KMS-11 (cell line): ENCODE measurements at regions not wholly inside any gene's neighbourhood (a gene's known extent, or its start where the extent isn't known, plus 50 kb on each side); places are given as distances from the start of the nearest gene placed in this dataset.
A peak's percentile ranks its signal among the peaks of the same experiment; 100 is the strongest.

ENCODE experiments used
- H2AFZ ChIP-seq: fragments of 200-600 bp; sonication (generic); 2 replicates; pipeline ENCODE4 v1.6.1; 2016; ENCODE audit warnings: antibody characterized with exemption, mixed run types, low read depth
- H3K27ac ChIP-seq: fragments of 200-600 bp; sonication (generic); 2 replicates; pipeline ENCODE4 v1.6.1; 2016; ENCODE audit warnings: mild to moderate bottlenecking, mixed run types
- H3K27me3 ChIP-seq: fragments of 200-600 bp; sonication (generic); 2 replicates; pipeline ENCODE4 v1.6.1; 2017; ENCODE audit warnings: mild to moderate bottlenecking, low read depth, mixed run types, moderate library complexity; ENCODE audit not compliant: insufficient read depth
- H3K36me3 ChIP-seq: fragments of 200-600 bp; sonication (generic); 2 replicates; pipeline ENCODE4 v1.6.1; 2017; ENCODE audit warnings: mild to moderate bottlenecking, mixed run types; ENCODE audit not compliant: insufficient read depth
- H3K4me1 ChIP-seq: fragments of 200-600 bp; sonication (generic); 2 replicates; pipeline ENCODE4 v1.6.1; 2016; ENCODE audit warnings: mild to moderate bottlenecking, low read depth, mixed run types; ENCODE audit not compliant: poor library complexity, severe bottlenecking
- H3K4me2 ChIP-seq: fragments of 200-600 bp; sonication (generic); 2 replicates; pipeline ENCODE4 v1.7.0; 2016; ENCODE audit warnings: mild to moderate bottlenecking, mixed run types
- H3K4me3 ChIP-seq: fragments of 200-600 bp; sonication (generic); IDR thresholded peaks from 2 replicates; pipeline ENCODE4 v1.6.1; 2017; ENCODE audit warnings: low read depth, low read length, mixed read lengths; ENCODE audit not compliant: insufficient read depth
- H3K79me2 ChIP-seq: fragments of 200-600 bp; sonication (generic); 2 replicates; pipeline ENCODE4 v1.6.1; 2016; ENCODE audit warnings: low read depth, mixed run types; ENCODE audit not compliant: insufficient read depth
- H3K9ac ChIP-seq: fragments of 200-600 bp; sonication (generic); 2 replicates; pipeline ENCODE4 v1.6.1; 2016; ENCODE audit warnings: mild to moderate bottlenecking, mixed run types
- H4K20me1 ChIP-seq: fragments of 200-600 bp; sonication (generic); 2 replicates; pipeline ENCODE4 v1.6.1; 2016; ENCODE audit warnings: mild to moderate bottlenecking, mixed run types; ENCODE audit not compliant: insufficient read depth
- TF ChIP-seq, protein P1 (sequence below): fragments of 200-600 bp; sonication (generic); conservative IDR thresholded peaks from 2 replicates; pipeline ENCODE4 v1.6.1; 2017; ENCODE audit warnings: low read depth, mild to moderate bottlenecking, antibody characterized with exemption, low read length, moderate library complexity, mixed read lengths

- H3K4me1 ChIP-seq = no peaks in the 10 kb centered on the region
Observed at GRCh38 chr3:94317017-94317416, 254.2 kb downstream of the NSUN3 start.

GRCh38 chr3:94323596-94323995, 260.7 kb downstream of the NSUN3 start:
- Histone ChIP-seq H3K36me3 (no peaks in the 10 kb centered on the region), H2AFZ (no peak overlapping the region), H3K4me3 (no peak overlapping the region), H4K20me1 (no peaks in the 10 kb centered on the region), H3K27me3 (no peaks in the 10 kb centered on the region), H3K9ac (no peak overlapping the region), H3K4me2 (no peak overlapping the region), H3K4me1 (no peaks in the 10 kb centered on the region), H3K79me2 (no peaks in the 10 kb centered on the region), H3K27ac (no peak overlapping the region)
- TF ChIP-seq, protein P1, sequence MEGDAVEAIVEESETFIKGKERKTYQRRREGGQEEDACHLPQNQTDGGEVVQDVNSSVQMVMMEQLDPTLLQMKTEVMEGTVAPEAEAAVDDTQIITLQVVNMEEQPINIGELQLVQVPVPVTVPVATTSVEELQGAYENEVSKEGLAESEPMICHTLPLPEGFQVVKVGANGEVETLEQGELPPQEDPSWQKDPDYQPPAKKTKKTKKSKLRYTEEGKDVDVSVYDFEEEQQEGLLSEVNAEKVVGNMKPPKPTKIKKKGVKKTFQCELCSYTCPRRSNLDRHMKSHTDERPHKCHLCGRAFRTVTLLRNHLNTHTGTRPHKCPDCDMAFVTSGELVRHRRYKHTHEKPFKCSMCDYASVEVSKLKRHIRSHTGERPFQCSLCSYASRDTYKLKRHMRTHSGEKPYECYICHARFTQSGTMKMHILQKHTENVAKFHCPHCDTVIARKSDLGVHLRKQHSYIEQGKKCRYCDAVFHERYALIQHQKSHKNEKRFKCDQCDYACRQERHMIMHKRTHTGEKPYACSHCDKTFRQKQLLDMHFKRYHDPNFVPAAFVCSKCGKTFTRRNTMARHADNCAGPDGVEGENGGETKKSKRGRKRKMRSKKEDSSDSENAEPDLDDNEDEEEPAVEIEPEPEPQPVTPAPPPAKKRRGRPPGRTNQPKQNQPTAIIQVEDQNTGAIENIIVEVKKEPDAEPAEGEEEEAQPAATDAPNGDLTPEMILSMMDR = no peak

More at GRCh38 chr3:94317017-94317416, 254.2 kb downstream of the NSUN3 start:
- no peaks in the 10 kb centered on the region for H4K20me1 ChIP-seq
- no peak overlapping the region for H3K4me3 ChIP-seq
- no peaks in the 10 kb centered on the region for H3K36me3 ChIP-seq
- no peak overlapping the region for H3K9ac ChIP-seq
- H3K4me2 ChIP-seq = no peak overlapping the region
- no peak overlapping the region for H3K27ac ChIP-seq
- H2AFZ ChIP-seq = no peak overlapping the region
- no peaks in the 10 kb centered on the region for H3K79me2 ChIP-seq
- TF ChIP-seq, protein P1 = no peak
- no peaks in the 10 kb centered on the region for H3K27me3 ChIP-seq

GRCh38 chr3:94331831-94332230, 269.0 kb downstream of the NSUN3 start:
- Histone ChIP-seq H3K4me3 (no peak overlapping the region), H3K27me3 (no peaks in the 10 kb centered on the region), H4K20me1 (no peaks in the 10 kb centered on the region), H3K4me2 (no peak overlapping the region), H3K36me3 (no peaks in the 10 kb centered on the region), H3K27ac (no peak overlapping the region), H3K79me2 (no peaks in the 10 kb centered on the region), H2AFZ (no peak overlapping the region), H3K9ac (no peak overlapping the region), H3K4me1 (no peaks in the 10 kb centered on the region)
- TF ChIP-seq, protein P1 = no peak

GRCh38 chr3:94336046-94336753, 273.3 kb downstream of the NSUN3 start:
- TF ChIP-seq, protein P1 = 0 out of 2 replicates have a peak, but pooled peaks have one; percentile 14

More at GRCh38 chr3:94336046-94336753, 273.3 kb downstream of the NSUN3 start:
- Histone ChIP-seq H2AFZ (no peak overlapping the region), H3K4me1 (no peaks in the 10 kb centered on the region), H3K36me3 (no peaks in the 10 kb centered on the region), H3K4me3 (no peak overlapping the region), H3K79me2 (no peaks in the 10 kb centered on the region), H4K20me1 (no peaks in the 10 kb centered on the region), H3K9ac (no peak overlapping the region), H3K27ac (no peak overlapping the region), H3K27me3 (no peaks in the 10 kb centered on the region), H3K4me2 (no peak overlapping the region)
